ENCODE measurements at regions not wholly inside any gene's neighbourhood (a gene's known extent, or its start where the extent isn't known, plus 50 kb on each side); places are given as distances from the start of the nearest gene placed in this dataset.

- Histone ChIP-seq H3K9me2 (ENCODE audit: insufficient read depth) (no peaks in the 10 kb centered on the region), H4K20me1 (ENCODE audit: insufficient read depth) (no peaks in the 10 kb centered on the region), H3K36me3 (ENCODE audit: low read depth) (no peaks in the 10 kb centered on the region), H2AFZ (no peak overlapping the region), H3K9me3 (ENCODE audit: insufficient read depth, low read depth) (no peaks in the 10 kb centered on the region), H3K79me2 (ENCODE audit: low read depth) (no peaks in the 10 kb centered on the region), H3F3A (ENCODE audit: insufficient read depth, low read depth) (peaks cover 13% of the 10 kb centered on the region), H3K27me3 (ENCODE audit: insufficient read depth, low read depth) (no peaks in the 10 kb centered on the region), H3K4me1 (replicated peaks; ENCODE audit: insufficient read depth) (peaks cover 22% of the 10 kb centered on the region), H3K27ac (no peak overlapping the region), H3K4me3 (no peak overlapping the region), H3K4me2 (no peak overlapping the region)
- no peak for TF ChIP-seq EZH2 (IDR thresholded peaks at IDR 0.05; ENCODE audit: low read depth)
- TF ChIP-seq, protein P1, sequence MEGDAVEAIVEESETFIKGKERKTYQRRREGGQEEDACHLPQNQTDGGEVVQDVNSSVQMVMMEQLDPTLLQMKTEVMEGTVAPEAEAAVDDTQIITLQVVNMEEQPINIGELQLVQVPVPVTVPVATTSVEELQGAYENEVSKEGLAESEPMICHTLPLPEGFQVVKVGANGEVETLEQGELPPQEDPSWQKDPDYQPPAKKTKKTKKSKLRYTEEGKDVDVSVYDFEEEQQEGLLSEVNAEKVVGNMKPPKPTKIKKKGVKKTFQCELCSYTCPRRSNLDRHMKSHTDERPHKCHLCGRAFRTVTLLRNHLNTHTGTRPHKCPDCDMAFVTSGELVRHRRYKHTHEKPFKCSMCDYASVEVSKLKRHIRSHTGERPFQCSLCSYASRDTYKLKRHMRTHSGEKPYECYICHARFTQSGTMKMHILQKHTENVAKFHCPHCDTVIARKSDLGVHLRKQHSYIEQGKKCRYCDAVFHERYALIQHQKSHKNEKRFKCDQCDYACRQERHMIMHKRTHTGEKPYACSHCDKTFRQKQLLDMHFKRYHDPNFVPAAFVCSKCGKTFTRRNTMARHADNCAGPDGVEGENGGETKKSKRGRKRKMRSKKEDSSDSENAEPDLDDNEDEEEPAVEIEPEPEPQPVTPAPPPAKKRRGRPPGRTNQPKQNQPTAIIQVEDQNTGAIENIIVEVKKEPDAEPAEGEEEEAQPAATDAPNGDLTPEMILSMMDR (conservative IDR thresholded peaks at IDR 0.05) = no peak
- ChIA-PET POLR2A (ENCODE audit: unreplicated experiment) (no interaction called here), CTCF (no interaction called here)
- no TSS peak for BruUV-seq (replicated peaks)
- DNase-seq = no peak
- intact Hi-C loops (cut with micrococcal nuclease; ENCODE audit: unreplicated experiment) = no loop called here
These were observed 170.3 kb upstream of the DUSP10 start for GRCh38 chr1:221912230-221912629.

- no peak overlapping the region for H3K27ac ChIP-seq
- no peak overlapping the region for H3K4me2 ChIP-seq
- peaks cover 13% of the 10 kb centered on the region for H3F3A ChIP-seq (ENCODE audit: insufficient read depth, low read depth)
- no peak overlapping the region for H2AFZ ChIP-seq
- no peaks in the 10 kb centered on the region for H3K27me3 ChIP-seq (ENCODE audit: insufficient read depth, low read depth)
- H3K79me2 ChIP-seq (ENCODE audit: low read depth) = no peaks in the 10 kb centered on the region
- POLR2A ChIA-PET (ENCODE audit: unreplicated experiment) = no interaction called here
- peaks cover 22% of the 10 kb centered on the region for H3K4me1 ChIP-seq (replicated peaks; ENCODE audit: insufficient read depth)
- TF ChIP-seq, protein P1 (conservative IDR thresholded peaks at IDR 0.05) = no peak
- no peak for TF ChIP-seq EZH2 (IDR thresholded peaks at IDR 0.05; ENCODE audit: low read depth)
- no peak for DNase-seq
- CTCF ChIA-PET = no interaction called here
- no peaks in the 10 kb centered on the region for H3K36me3 ChIP-seq (ENCODE audit: low read depth)
- intact Hi-C loops (cut with micrococcal nuclease; ENCODE audit: unreplicated experiment) = no loop called here
- H3K9me2 ChIP-seq (ENCODE audit: insufficient read depth) = no peaks in the 10 kb centered on the region
- BruUV-seq (replicated peaks) = no TSS peak
- no peak overlapping the region for H3K4me3 ChIP-seq
- H3K9me3 ChIP-seq (ENCODE audit: insufficient read depth, low read depth) = no peaks in the 10 kb centered on the region
- H4K20me1 ChIP-seq (ENCODE audit: insufficient read depth) = no peaks in the 10 kb centered on the region
These were observed 169.8 kb upstream of the DUSP10 start for GRCh38 chr1:221911714-221912113.

GRCh38 chr1:221910222-221910621 lies 168.3 kb upstream of the DUSP10 start:
- intact Hi-C loops (cut with micrococcal nuclease; ENCODE audit: unreplicated experiment) = no loop called here
- H3K9me3 ChIP-seq (ENCODE audit: insufficient read depth, low read depth) = no peaks in the 10 kb centered on the region
- no peak overlapping the region for H3K27ac ChIP-seq
- H3K36me3 ChIP-seq (ENCODE audit: low read depth) = no peaks in the 10 kb centered on the region
- peaks cover 13% of the 10 kb centered on the region for H3F3A ChIP-seq (ENCODE audit: insufficient read depth, low read depth)
- ChIA-PET POLR2A (ENCODE audit: unreplicated experiment) (interaction anchor here (0.6 kb wide), 1 partner anchor 23 kb away, joined by 4 read pairs; no protein-coding TSS in a partner anchor), CTCF (no interaction called here)
- H3K4me1 ChIP-seq (replicated peaks; ENCODE audit: insufficient read depth) = peaks cover 22% of the 10 kb centered on the region
- H3K9me2 ChIP-seq (ENCODE audit: insufficient read depth) = no peaks in the 10 kb centered on the region
- no peak overlapping the region for H3K4me2 ChIP-seq
- H2AFZ ChIP-seq = no peak overlapping the region
- H3K27me3 ChIP-seq (ENCODE audit: insufficient read depth, low read depth) = no peaks in the 10 kb centered on the region
- TF ChIP-seq, protein P1 (conservative IDR thresholded peaks at IDR 0.05) = no peak
- no peak for TF ChIP-seq EZH2 (IDR thresholded peaks at IDR 0.05; ENCODE audit: low read depth)
- no peak overlapping the region for H3K4me3 ChIP-seq
- BruUV-seq (replicated peaks) = no TSS peak
- no peaks in the 10 kb centered on the region for H3K79me2 ChIP-seq (ENCODE audit: low read depth)
- H4K20me1 ChIP-seq (ENCODE audit: insufficient read depth) = no peaks in the 10 kb centered on the region
- DNase-seq = no peak

Data from PC-9 (cell line).